ENCODE measurements at regions not wholly inside any gene's neighbourhood (a gene's known extent, or its start where the extent isn't known, plus 50 kb on each side); places are given as distances from the start of the nearest gene placed in this dataset.

DNA sequence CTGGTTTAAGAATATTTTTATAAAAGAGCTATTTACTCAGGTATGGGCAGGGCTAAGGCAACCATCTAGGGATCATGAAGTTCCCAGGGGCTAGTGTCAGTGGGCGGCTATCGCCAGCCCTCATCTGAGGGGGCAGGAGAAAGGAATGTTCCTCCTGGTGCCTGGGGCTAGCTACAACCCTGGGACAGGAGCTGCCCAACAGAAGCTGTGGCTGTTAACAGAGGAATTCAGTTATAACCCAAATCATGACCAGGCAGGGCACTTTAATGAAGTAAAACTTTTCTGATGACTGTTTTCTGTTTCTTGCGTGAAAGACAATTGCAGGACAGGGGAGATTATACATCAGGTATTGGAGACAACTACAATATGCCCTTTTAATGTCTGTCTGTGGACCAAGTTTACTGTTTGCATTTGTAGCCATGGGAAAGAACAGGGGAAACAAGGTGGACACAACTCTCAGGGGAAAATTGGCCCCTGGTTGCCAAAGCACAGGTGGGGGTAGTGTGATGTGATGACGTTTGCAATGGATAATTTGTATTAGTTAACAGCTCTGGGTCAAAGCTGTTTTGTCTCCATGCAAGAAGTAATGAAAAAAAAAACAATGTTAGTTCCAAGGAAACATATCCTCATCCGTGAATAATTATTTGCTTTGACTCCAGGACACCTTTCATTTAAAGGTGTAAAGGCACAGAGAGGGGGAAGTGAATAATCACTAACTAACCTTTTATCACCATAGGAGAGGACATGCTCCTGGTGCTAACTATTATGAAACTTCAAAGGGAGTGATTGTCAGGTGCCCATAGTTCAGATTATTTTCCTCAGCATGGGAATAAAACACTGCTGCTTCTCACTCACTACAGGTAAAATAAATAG is 105.2 kb downstream of the TSEN15 start:
- TF ChIP-seq, protein P1, sequence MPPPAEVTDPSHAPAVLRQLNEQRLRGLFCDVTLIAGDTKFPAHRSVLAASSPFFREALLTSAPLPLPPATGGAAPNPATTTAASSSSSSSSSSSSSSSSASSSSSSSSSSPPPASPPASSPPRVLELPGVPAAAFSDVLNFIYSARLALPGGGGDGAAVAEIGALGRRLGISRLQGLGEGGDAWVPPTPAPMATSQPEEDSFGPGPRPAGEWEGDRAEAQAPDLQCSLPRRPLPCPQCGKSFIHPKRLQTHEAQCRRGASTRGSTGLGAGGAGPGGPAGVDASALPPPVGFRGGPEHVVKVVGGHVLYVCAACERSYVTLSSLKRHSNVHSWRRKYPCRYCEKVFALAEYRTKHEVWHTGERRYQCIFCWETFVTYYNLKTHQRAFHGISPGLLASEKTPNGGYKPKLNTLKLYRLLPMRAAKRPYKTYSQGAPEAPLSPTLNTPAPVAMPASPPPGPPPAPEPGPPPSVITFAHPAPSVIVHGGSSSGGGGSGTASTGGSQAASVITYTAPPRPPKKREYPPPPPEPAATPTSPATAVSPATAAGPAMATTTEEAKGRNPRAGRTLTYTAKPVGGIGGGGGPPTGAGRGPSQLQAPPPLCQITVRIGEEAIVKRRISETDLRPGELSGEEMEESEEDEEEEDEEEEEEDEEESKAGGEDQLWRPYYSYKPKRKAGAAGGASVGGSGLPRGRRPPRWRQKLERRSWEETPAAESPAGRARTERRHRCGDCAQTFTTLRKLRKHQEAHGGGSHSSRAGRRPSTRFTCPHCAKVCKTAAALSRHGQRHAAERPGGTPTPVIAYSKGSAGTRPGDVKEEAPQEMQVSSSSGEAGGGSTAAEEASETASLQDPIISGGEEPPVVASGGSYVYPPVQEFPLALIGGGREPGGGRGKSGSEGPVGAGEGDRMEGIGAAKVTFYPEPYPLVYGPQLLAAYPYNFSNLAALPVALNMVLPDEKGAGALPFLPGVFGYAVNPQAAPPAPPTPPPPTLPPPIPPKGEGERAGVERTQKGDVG (CRISPR knock-in tag; IDR thresholded peaks at IDR 0.05; ENCODE audit: borderline replicate concordance), result no peak
- TF ChIP-seq BHLHE40 (IDR thresholded peaks at IDR 0.05; ENCODE audit: low read length), result no peak
- TF ChIP-seq MAZ (IDR thresholded peaks at IDR 0.05; ENCODE audit: borderline replicate concordance, low read depth, low read length), result no peak
- no peak for TF ChIP-seq MAZ (CRISPR knock-in tag; IDR thresholded peaks at IDR 0.05; ENCODE audit: low read depth)
- no peak for TF ChIP-seq POLR2A (IDR thresholded peaks at IDR 0.05; ENCODE audit: insufficient read depth in 1 of 2, low read depth in 2 of 2, low read length in 2 of 2)
- no peak for TF ChIP-seq HDAC2 (CRISPR knock-in tag; IDR thresholded peaks at IDR 0.05)
- no peak for TF ChIP-seq SPEN (CRISPR knock-in tag; IDR thresholded peaks at IDR 0.05; ENCODE audit: low read depth)
- no peak for TF ChIP-seq PHF8 (CRISPR knock-in tag; IDR thresholded peaks at IDR 0.05)
- TF ChIP-seq STAT5B (CRISPR knock-in tag; IDR thresholded peaks at IDR 0.05), result no peak
- no peak for TF ChIP-seq TCF7 (IDR thresholded peaks at IDR 0.05; ENCODE audit: low read depth)
- TF ChIP-seq ZEB1 (IDR thresholded peaks at IDR 0.05; ENCODE audit: insufficient replicate concordance, low read depth), result no peak
- no peak for TF ChIP-seq NFE2L1 (CRISPR knock-in tag; IDR thresholded peaks at IDR 0.05; ENCODE audit: borderline replicate concordance)
- TF ChIP-seq, protein P2, sequence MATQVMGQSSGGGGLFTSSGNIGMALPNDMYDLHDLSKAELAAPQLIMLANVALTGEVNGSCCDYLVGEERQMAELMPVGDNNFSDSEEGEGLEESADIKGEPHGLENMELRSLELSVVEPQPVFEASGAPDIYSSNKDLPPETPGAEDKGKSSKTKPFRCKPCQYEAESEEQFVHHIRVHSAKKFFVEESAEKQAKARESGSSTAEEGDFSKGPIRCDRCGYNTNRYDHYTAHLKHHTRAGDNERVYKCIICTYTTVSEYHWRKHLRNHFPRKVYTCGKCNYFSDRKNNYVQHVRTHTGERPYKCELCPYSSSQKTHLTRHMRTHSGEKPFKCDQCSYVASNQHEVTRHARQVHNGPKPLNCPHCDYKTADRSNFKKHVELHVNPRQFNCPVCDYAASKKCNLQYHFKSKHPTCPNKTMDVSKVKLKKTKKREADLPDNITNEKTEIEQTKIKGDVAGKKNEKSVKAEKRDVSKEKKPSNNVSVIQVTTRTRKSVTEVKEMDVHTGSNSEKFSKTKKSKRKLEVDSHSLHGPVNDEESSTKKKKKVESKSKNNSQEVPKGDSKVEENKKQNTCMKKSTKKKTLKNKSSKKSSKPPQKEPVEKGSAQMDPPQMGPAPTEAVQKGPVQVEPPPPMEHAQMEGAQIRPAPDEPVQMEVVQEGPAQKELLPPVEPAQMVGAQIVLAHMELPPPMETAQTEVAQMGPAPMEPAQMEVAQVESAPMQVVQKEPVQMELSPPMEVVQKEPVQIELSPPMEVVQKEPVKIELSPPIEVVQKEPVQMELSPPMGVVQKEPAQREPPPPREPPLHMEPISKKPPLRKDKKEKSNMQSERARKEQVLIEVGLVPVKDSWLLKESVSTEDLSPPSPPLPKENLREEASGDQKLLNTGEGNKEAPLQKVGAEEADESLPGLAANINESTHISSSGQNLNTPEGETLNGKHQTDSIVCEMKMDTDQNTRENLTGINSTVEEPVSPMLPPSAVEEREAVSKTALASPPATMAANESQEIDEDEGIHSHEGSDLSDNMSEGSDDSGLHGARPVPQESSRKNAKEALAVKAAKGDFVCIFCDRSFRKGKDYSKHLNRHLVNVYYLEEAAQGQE (IDR thresholded peaks at IDR 0.05; ENCODE audit: borderline replicate concordance in 1 of 2, low read depth in 1 of 2, low read length in 2 of 2), result no peak
- no peak for TF ChIP-seq ELF4 (CRISPR knock-in tag; IDR thresholded peaks at IDR 0.05; ENCODE audit: borderline replicate concordance)
